ENCODE measurements at regions not wholly inside any gene's neighbourhood (a gene's known extent, or its start where the extent isn't known, plus 50 kb on each side); places are given as distances from the start of the nearest gene placed in this dataset.

DNA sequence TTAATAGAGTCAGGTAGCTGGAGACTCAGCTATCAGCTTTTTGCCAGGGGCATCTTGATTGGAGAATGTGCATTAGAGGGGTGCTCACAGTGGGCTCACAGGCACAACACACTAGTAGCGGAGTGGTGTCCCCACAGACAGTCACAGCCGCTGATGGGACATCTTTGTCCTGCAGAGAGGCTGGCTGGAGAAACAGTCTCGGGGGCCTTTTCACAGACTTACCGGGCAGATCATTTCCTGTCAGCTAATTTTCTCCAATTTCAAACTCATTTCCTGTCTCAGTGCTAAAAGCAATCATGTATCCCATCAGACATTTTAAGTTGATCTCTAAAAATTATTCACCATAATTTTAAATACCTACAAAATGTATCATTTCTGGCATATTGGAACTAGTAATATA, 562.6 kb downstream of the DCDC2C start:
- no peak for DNase-seq

DNA sequence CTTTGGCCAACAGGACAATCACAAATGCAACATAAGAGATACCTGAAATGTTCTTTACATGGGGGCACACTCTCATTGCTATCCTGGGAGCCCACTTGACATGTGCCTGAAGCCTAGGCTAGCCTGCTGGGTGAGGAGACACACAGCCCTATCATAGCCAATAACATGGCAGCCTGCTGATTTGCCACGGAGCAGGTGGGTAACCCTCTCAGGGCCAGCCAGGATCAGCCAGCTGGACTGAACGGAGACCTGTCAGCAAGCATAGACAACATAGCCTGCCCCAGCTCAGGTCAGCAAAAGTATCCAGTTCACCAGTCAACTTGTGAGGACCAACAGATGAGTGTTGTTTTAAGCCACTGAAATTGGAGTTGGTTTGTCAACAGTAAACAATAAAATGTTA, 566.5 kb downstream of the DCDC2C start:
- no peak for DNase-seq

DNA sequence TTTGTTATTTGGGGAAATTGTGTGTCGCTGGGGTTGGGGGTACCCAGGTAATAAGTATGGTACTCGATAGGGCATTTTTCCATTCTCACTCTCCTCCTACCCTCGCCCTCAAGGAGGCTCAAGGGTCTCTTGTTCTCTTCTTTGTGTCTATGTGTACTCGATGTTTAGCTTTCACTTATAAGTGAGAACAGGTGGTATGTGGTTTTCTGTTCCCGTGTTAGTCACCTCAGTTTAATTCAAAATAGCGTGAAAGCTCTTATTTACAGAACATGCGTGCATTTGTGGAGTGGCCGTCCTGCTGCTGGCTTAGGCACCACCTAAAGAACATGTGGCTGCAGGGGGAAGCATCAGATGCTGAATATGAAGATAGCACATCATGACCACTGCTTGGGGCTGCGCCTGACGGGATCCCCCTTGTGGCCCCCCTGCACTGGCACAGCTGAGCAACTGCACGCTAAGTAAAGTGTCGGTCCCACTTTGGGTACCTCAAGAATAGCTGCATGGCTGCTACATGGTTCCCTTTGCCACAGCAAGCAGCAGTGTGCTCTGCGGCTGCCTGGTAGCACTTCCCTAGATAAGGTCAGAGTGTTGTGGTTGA, 569.0 kb downstream of the DCDC2C start:
- DNase-seq = no peak

DNA sequence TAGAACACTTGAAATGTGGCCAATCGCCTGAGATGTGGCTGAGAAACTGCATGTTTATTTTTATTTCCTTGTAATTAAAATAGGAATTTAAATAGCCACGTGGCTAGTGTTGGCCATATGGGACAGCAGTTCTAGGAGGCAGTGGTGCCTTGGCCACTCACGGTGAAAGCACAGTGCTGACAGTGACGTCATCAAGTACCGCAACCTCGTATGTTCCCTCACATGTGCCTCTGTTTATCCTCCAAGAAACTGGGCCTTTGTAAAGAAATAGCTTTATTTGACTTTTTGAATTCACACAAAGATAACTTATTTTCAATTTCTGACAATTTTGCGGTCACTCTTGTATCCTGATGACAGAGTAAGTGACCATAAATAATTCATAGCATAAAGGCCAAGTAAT, 575.0 kb downstream of the DCDC2C start:
- DNase-seq = no peak

DNA sequence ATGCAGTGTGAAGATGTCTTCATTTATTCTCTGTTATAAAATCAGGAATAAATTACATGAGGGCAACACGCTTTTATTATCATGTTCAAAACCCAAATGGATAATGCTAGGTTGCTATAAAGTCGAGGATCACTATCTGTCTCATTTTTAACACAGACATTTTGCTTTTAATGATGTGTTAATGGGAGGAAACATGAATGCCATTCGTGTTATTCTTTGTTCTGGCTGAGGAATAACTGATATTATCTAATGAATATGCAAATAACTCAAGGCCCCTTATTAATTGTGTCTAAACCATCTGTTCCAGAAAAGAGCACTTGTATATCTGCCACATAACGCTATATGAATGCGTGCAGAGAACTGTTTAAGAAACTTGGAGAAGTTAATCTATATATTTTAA, 576.1 kb downstream of the DCDC2C start:
- DNase-seq = peak; percentile 43

DNA sequence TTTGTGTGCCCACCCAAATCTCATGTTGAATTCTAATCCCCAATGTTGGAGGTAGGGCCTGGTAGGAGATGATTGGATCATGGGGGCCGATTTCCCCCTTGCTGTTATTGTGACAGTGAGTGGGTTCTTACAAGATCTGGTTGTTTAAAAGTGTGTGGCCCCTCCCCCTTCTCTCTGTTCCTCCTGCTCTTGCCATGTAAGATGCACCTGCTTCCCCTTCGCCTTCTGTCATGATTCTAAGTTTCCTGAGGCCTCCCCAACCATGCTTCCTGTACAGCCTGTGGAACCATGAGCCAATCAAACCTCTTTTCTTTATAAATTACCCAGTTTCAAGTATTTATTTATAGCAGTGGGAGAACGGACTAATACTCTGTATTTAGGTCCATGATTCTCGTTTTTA, 588.1 kb downstream of the DCDC2C start:
- no peak for DNase-seq

DNA sequence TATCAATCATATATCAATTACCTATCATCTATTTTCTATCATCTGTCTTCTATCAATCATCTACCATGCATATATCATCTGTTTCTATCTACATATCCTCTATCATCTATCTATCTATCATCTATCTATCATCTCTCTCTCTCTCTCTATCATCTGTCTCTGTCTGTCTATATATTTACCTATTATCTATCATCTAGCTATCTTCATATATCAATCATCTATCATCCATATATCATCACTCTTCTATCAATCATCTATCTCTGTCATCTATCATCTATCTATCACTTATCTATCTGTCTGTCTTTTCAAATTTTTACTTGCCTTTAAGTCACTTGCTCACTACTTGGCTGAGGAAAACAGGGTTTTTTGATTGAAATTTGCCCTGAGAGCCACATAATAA, 592.3 kb downstream of the DCDC2C start:
- no peak for DNase-seq

DNA sequence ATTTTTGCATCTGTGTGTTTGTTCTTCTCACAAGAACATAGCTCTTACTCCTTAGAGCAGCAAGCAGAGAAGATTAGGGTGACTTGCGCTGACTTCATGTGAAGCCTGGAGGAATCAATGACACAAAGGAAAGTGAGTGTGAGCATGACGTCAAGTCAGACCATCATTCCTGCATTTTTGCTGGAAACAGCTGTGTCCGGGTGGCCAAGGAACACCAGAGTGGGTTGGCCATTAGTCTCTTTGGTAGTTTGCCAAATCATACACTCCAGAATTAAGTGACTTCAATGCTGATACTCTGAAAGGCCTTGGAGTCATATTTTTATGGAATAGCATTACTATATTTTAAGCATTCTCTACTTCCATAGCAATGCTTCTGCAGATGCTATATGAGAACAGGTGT, 597.2 kb downstream of the DCDC2C start:
- DNase-seq = no peak

DNA sequence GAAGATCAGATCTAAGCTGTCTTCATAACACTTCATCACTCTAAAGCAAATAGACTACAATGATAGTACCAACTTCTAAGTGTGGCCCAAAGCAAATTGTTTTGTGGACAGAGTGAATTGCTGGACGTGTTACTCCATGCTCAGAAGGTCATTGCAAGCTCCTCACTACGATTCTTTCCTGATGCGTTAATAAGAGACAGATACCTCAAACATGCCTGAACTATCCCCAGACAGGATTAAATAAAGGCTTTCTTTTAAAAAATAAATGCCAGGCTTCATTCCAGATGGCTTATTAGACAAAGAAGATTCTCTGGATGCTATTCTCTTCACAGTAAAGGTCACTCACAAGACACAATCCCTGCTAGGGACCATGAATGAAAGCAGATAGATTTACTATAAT, 621.2 kb downstream of the DCDC2C start:
- no peak for DNase-seq

DNA sequence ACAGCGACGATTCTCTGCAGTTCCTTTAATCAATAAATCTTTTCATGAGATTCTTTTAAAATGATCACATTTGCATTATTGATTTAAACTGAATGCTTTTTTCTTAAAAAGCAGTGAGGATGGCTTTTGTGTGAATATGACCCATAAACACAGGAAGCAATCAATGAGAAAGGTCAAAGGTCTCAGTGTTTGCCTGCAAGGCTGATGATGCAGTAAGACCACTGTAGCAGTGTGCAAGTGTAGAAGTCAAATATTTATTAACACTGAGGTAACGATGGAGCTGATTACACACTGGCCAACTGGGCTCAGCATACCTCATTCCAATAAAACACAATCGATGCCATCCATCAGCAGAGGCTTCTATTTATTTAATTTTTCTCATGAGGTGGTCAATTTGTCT, 633.5 kb downstream of the DCDC2C start:
- DNase-seq = no peak

DNA sequence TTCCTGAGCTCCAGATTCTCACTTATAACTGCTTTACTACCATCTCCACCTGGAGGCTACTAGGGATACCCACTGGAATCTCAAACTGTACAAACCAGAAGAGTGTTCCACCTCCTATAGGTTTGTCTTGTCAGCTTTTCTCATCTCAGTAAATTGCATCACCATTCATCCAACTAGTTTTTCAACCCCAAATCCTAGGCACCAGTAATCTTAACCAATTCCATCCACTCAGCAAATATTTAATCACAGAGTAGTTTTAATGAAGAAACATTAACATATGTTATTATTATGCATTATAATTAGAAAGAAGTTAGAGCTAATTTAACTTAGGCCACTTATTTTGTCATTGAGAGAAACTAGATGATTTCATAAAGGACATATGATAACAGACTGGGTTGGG, 635.0 kb downstream of the DCDC2C start:
- DNase-seq = no peak

DNA sequence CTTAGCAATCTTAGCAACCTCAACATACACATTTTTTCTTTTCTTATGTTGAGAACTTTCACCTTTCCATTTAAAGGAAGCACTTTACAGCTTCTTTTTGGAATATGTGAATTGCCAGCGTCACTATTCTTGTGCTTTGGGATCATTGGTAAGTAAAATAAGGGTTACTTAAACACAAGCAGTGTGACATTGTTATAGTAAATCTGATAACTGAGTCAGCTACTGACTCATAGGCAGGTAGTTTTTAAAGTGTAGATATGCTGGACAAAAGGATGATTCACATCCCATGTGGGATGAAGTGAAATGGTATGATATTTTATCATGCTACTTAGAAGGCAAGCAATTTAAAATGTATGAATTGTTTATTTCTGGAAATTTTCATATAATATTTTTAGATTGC, 637.2 kb downstream of the DCDC2C start:
- no peak for DNase-seq

DNA sequence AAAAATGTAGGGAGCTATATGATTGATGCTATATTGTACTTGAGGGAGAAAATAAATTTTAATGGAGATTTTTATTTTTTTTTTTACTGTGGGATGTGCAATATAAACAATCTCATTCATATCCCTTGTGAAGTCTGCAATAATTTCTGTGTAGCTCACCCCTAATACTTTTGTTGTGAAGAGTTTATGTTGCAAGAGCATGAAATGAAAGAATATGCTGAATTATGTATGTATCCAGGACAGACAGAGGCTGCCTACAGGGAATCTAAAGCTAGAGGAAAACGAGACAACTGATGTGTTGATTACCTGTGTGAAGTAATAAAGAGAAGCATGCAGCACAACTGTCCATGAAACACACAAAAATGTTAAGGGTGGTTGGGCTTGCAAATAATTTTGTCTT, 643.3 kb downstream of the DCDC2C start:
- no peak for DNase-seq

DNA sequence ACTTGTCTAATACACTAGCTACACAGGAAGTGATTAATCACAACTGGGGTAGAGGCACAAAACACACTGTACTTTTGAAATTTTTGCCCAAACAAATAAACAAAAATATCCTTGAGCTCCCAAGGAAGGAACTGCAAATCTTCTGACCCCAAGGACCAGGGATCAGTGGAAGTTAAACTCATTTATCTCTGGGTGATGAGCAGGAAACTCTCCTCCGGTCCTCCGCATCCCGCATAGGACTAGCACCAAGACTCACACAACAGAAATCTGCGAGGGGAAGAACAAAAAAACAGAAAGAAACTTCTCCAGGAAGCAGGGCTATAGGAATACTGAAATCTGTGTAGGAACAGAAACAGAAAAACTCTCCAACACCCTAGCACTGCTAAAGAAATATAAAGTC, 650.3 kb downstream of the DCDC2C start:
- DNase-seq = no peak

DNA sequence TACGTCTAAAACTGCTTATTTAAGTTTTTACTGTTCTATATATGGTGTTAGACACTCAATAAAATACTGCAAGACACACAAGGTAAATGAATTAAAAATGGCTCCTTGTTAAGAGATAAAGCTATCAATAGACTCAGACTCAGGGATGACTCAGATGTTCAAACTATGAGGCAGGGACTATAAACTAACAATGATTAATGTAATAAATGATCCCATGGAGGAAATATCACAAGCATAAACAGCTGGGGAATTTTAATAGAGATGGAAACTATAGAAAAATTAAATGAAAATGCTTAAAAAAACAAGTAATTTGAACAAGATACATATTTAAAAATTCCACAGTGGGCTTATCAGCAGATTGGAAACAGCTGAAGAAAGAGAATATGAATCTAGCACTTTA, 650.8 kb downstream of the DCDC2C start:
- DNase-seq = no peak

DNA sequence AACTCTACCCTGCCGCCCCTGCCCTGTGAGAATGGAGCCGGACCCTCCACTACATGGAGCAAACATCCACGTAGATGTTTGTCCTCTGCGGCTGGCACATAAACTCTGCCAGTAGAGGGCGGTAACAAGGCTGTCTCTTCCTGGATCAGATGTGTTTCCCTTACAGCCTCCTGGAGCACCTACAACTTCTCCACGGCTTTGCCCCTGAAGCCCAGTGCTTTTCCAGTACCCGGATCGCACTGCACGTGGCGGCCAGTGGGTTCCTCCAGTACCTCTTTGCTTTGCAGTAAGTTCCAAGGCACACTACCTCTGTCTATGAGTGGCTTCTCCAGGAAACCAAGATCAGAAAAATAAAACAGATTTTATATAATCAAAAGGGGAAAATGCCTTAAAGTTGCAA, 651.3 kb downstream of the DCDC2C start:
- DNase-seq = no peak

DNA sequence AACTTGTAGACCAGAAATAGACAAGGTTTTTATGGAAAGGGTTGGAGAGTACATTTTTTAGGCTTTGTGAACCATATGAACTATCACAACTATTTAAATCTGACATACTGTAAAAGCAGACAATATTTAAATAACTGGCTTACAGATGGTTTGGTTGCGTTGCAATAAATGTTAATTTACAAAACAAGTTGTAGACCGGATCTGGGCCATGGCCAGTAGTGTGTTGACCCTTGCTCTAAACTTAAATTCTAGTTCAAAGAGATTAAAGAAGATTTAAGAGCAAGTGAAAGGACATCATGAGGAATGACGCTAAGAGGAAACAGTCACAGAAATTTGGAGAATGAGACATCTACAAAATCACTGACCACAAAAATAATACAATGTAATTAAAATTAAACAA, 652.7 kb downstream of the DCDC2C start:
- no peak for DNase-seq

DNA sequence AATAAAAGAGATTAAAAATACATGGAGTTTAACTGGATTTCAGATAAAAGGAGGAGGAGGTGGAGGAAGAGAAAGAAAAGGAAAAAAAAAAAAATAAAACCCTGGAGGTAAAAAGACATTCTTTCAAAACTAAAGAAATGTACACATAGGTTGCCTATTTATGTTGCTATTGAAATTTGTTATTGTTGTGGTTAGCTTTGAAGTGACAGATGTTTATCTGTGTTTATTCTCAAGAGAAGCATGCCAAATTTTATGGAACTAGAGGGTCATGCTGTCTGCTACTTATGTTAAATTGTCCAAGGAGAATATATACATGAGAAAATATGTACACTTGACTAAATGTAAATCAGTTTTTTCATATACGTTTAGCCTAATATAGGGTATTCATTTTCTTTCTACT, 653.2 kb downstream of the DCDC2C start:
- no peak for DNase-seq

DNA sequence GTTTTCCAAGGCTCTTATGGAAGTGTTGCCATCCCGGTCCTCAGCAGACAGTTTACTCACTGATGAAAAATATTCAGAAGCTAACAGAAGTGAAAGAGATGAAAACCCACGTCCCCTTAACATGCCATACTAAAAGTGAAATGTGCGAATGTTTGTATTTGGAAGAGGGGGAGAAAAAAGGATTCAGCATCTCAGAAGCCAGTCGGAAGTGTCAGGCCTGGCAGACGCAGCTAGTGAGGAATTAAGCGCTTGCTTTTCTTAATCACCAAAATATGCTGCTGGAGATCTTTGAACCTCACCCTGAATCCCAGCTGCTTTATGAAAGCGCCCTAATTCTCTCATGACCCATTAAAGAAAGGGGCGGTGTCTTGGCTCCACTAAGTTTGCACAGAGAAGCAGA, 653.7 kb downstream of the DCDC2C start:
- no peak for DNase-seq

DNA sequence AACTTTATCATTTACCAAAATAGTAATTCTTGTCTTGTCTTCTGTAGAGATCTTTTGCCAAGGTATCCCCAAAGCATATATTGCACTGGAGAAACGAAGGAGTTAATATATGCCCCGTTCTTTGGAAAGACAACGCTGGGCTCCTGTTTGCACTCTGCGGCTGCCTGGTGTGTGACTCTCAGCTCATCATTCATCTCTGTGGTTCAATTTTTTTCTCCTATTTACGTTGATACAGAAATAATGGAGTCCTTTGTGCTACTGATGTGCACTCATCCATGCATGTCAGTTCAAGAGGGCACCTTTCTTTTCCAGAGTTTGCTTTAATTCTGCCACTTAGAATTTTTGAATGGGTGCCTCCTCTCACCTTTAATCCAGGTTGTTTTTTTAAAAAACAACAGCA, 655.5 kb downstream of the DCDC2C start:
- DNase-seq = no peak

DNA sequence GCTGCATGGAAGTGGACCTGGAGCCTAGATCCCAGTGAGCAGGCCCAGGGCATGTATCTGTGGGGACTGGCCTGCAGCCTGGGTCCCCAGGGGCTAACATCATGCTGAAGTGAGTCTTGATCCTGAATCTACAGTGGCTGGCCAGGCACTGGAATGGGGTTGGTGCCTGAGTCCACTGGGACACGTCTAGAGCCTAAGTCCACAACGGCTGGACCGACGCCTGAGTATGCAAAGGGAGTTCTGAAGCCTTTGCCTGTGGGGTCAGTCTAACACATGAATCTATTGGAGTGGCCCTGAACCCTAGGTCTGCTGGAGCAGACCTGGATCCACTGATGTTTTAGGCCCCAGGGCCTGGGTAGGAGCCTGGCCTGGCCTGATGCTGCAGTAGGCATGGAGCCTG, 665.5 kb downstream of the DCDC2C start:
- no peak for DNase-seq

DNA sequence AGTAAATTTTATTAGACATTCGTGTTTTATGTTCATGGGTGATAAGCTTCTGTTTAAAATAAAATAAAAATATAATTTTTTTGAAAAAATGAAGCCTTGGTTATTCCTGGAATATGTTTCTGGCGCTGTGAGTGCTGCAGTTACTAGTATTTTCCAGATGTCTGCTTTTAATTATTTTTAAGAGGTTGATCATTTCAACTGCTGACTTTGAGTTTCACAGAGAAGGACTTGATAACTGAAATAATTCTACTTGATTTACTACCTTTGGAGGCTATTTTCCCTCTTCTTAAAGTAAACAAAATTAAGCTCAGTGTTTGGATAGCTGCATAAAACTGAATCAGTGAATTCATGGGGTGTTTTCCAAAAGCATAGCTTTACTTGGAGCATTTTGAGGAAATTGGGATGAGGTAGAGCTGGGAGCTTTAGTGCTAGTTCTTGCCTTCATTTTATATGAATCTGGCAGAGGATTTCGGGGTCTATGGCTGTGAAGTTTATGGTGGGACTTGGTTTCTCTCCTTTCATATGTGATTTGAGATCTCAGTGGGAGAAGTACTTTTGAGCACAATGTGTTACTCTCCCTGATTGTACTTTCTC, 666.5 kb downstream of the DCDC2C start:
- DNase-seq = no peak

DNA sequence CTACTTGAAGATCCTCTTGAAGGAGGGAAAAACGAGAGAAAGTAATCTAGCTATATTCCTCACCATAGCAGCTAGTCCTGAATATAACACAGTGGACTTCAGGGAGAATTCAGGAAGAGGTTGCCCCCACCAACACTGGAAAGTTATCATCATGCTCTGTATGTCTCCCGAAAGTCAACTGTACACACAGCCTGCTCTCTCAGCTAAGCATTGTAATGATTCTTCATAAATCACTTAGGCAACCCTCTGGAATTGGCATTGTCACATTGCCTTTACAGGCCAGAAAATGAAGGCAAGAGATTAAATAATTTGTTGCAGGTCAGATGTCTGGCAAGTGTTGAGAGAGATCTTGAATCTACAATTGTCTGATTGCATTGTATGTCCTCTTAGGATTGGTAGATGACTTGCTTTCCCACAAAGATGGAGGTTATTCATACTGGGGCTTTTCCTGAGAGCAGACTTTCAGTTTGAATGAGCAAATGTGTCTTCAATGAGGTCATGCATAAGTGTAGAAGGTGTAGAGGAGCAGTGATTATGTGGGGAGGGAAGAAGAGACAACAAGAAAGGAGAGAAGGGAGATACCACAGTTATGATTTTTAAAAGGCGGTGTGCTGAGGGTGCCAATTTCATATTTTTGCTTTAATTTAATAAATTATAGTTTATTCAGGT, 667.2 kb downstream of the DCDC2C start:
- no peak for DNase-seq

DNA sequence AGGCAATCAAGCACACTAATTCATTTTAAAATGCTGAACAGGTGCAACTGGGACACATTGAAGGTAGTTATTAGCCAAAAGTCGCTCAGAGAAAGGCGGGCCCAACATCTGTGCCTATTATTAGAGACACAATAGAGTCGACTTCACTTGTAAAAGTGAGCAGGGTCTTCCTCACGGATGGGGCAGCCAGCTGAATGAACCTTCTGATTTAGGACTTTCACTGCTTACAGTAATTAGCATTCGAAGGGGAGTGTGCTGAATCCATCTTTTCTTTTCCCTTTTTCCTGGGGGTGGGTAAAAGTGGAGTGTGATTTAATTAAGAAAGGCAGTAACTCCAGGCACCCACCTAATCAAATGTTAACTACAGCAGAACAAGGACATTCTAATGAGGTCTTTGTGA, 677.7 kb downstream of the DCDC2C start:
- DNase-seq = no peak

DNA sequence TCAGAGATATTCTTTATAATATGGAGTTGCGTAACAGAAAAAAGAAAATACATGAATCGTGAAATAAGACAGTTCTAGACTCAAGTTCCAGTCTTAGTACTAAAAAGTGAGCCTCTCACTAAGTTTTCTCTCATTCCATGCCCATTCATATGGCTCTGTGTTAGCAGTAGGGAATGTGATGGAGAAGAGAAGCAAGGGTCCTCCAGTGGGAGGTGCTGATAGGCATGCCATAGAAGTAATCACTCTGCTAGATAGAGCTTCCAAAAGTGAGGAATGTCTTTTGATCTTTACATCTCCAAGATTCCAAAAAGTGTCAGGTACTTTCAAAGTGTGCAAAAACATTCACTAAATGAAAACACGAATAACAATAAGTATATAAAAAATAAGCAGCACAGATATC, 678.4 kb downstream of the DCDC2C start:
- DNase-seq = no peak
